Stimulated activated effector memory CD8-positive, alpha-beta T cell treated with anti-CD3 and anti-CD28 coated beads, Interleukin-12 subunit alpha, Interleukin-12 subunit beta, amount 100 ng/mL, for 72 hours (primary cell): ENCODE measurements at regions not wholly inside any gene's neighbourhood (a gene's known extent, or its start where the extent isn't known, plus 50 kb on each side); places are given as distances from the start of the nearest gene placed in this dataset.
"Not testable (repeated sequence)": the region's sequence is repeated elsewhere in the genome, so short reads cannot be mapped to it uniquely, and the experiment has no call there.

ENCODE experiments used
- ATAC-seq: fragments of 150-1000 bp; cut with Tn5 transposase; 2 replicates; pipeline ENCODE4 v1.10.0; 2021
- DNase-seq, 2 donors: peaks; one replicate each; pipeline ENCODE4 v3.0.0; 2021 to 2022; ENCODE audit warnings: low spot score in 2 of 2
- H3K27ac Mint-ChIP-seq: one replicate; pipeline ENCODE4 v1.8.0; 2022; ENCODE audit warnings: mild to moderate bottlenecking, mixed read lengths
- H3K36me3 Mint-ChIP-seq: one replicate; pipeline ENCODE4 v1.8.0; 2022; ENCODE audit warnings: mild to moderate bottlenecking, mixed read lengths
- H3K4me1 Mint-ChIP-seq: one replicate; pipeline ENCODE4 v1.8.0; 2022; ENCODE audit warnings: mixed read lengths
- H3K4me3 Mint-ChIP-seq: one replicate; pipeline ENCODE4 v1.8.0; 2022; ENCODE audit warnings: mild to moderate bottlenecking, mixed read lengths
- H3K9me3 Mint-ChIP-seq: one replicate; pipeline ENCODE4 v1.8.0; 2022; ENCODE audit warnings: mixed read lengths

DNA sequence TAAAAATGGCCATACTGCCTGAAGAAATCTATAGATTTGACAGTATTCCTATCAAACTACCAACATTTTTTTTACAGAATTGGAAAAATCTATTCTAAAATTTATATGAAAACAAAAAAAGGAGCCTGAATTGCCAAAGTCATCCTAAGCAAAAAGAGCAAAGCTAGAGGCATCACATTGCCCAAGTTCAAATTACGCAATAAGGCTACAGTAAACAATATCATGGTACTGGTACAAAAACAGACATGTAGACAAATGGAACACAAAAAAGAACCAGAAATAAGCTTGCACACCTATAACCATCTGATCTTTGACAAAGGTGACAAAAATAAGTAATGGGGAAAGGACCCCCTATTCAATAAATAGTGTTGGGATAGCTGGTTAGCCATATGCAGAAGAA, 50.2 kb upstream of the THSD7B start:
- no peak for DNase-seq
- no peak overlapping the region for H3K27ac Mint-ChIP-seq
- ATAC-seq, result no peak
- no peak overlapping the region for H3K4me3 Mint-ChIP-seq
- H3K4me1 Mint-ChIP-seq, result no peaks in the 10 kb centered on the region
- no peaks in the 10 kb centered on the region for H3K9me3 Mint-ChIP-seq
- H3K36me3 Mint-ChIP-seq, result no peaks in the 10 kb centered on the region

DNA sequence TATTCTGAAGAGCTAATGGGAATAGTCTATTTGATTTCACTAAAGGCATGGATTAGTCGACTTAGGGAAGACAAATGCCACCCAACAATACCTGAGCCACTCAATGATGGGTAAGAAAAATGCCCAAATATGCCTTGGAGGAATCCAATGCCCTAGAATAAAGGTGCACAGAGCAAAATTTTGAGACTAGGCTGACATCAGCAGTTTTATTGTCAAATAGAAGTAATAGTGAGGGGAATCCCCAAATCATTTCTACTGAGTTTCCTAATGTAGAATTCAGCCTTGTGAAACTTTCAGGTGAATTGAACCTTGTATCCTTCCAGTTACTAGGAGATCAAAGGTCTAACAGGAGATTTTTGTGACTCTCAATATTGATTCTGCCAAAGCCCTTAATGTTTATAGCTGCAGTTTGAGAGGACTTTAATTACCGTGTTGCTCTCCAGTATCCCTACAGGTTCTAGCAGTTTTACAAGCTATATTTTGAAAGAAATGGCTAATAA, 50.8 kb upstream of the THSD7B start:
- ATAC-seq (no peak), DNase-seq (no peak)
- Mint-ChIP-seq H3K4me1 (no peaks in the 10 kb centered on the region), H3K36me3 (no peaks in the 10 kb centered on the region), H3K4me3 (no peak overlapping the region), H3K9me3 (no peaks in the 10 kb centered on the region), H3K27ac (no peak overlapping the region)

DNA sequence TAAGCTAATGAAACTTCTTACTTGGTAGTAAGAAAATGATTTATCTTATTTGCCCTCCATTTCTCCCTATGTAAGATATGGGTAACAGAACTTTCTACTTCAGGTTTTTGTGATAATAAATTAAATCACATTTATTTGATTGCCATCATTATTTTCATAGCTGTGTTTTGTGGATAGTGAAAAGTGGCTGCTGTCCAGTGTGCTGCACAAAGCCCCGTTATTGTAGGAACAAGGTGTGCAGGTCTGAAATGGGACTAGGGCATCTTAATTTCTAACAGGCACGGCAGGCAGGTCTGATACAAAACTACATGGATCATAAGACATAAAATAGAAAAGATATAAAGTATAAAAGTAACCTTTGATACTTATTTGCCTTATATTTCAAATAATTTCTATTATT, 51.6 kb upstream of the THSD7B start:
- H3K36me3 Mint-ChIP-seq, result no peaks in the 10 kb centered on the region
- no peak overlapping the region for H3K27ac Mint-ChIP-seq
- no peak for DNase-seq
- no peaks in the 10 kb centered on the region for H3K4me1 Mint-ChIP-seq
- no peak overlapping the region for H3K4me3 Mint-ChIP-seq
- no peaks in the 10 kb centered on the region for H3K9me3 Mint-ChIP-seq
- ATAC-seq, result no peak

DNA sequence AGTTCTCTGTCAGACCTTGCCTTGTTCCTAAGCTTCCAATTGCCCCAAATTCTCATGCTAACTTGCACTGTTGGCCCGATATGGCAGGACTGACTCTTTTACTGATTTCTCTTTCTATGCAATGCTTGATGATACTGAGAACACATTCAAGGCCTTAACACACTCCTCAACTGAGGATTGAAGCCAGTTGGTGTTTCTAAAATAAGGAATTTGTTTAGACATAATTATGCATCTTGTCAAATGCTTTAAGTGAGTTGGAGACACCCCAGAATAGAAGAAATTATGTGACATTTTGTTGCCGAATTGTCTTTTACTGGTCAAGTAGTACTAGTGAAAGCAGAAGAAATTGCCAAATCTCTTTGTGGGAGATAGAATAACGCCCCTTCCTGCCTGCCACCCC, 60.0 kb upstream of the THSD7B start:
- no peaks in the 10 kb centered on the region for H3K36me3 Mint-ChIP-seq

DNA sequence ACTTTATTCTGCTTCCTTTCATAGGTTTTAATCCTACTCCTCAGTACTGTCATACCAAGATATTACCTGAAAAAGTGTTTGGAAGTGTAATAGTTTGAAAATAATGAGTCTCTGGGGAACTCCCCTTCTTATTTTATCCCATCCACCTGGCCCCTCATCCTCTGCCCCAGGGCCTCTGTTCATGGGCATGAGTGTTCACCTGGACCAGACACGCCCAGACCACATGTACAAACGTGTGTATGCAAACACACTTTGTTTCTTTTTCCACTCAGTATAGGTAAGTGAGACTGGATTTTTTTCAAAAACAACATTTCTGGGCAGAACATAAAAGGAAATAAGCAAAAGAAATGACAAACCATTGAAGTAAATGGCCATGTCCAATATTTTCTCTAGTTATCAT, 62.1 kb upstream of the THSD7B start:
- Mint-ChIP-seq H3K4me1 (no peaks in the 10 kb centered on the region), H3K27ac (no peak overlapping the region), H3K36me3 (no peaks in the 10 kb centered on the region), H3K9me3 (peaks cover 11% of the 10 kb centered on the region), H3K4me3 (no peak overlapping the region)
- ATAC-seq (no peak), DNase-seq (no peak)

More for the DNA sequence above, 60.0 kb upstream of the THSD7B start:
- DNase-seq (no peak), ATAC-seq (no peak)
- Mint-ChIP-seq H3K27ac (no peak overlapping the region), H3K4me1 (no peaks in the 10 kb centered on the region), H3K9me3 (peaks cover 11% of the 10 kb centered on the region), H3K4me3 (no peak overlapping the region)

DNA sequence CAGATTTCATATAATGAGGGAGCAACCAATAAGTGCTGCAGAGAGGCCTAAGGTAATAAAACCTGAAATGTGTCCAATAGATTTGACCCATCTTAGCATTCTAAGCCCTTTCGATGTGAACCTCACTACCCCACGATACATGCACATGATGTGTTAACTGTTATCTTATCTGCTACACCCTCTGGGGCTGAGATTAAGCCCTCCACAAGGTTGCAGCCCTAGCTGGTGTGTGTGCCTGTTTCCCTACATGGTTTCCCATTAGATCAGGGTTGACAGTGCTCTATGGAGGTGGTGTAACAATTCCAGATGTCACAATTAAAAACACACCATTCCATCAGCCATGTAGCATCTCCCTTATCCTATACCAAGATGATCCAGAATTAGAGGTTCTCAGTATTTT, 68.9 kb upstream of the THSD7B start:
- no peak for ATAC-seq
- no peak overlapping the region for H3K27ac Mint-ChIP-seq
- no peak overlapping the region for H3K4me3 Mint-ChIP-seq
- H3K4me1 Mint-ChIP-seq, result no peaks in the 10 kb centered on the region
- H3K36me3 Mint-ChIP-seq, result no peaks in the 10 kb centered on the region
- no peaks in the 10 kb centered on the region for H3K9me3 Mint-ChIP-seq
- DNase-seq, result no peak

DNA sequence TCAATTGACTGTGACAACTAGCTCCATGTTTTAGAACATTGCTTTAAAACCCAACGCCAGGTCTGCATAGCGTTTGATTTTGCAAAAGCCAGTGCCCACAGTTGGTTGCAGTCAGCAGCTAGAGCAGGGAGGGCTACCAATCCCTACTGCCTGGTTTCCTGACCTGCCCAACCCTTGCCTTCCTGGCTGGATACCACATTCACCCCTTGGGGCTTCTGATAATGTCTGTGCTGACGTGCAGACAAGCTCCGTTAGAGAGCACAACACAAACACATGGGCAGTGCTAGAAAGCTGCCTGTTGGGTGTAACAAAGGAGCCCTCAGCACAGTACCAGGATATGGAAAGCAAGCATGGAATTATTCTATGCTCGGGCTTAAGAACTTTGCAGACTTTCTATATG, 71.4 kb upstream of the THSD7B start:
- Mint-ChIP-seq H3K4me3 (no peak overlapping the region), H3K27ac (no peak overlapping the region), H3K36me3 (no peaks in the 10 kb centered on the region), H3K4me1 (no peaks in the 10 kb centered on the region), H3K9me3 (peaks cover 6% of the 10 kb centered on the region)
- DNase-seq (no peak), ATAC-seq (no peak)

DNA sequence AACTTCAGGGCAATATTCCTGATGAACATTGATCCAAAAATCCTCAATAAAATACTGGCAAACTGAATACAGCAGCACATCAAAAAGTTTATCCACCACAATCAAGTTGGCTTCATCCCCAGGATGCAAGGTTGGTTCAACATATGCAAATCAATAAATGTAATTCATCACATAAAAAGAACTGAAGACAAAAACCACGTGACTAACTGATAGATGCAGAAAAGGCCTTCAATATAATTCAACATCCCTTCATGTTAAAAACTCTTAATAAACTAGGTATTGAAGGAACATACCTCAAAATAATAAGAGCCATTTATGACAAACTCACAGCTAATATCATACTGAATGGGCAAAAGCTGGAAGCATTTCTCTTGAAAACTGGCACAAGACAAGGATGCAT, 85.3 kb upstream of the THSD7B start:
- not testable (repeated sequence) for H3K4me3 Mint-ChIP-seq

DNA sequence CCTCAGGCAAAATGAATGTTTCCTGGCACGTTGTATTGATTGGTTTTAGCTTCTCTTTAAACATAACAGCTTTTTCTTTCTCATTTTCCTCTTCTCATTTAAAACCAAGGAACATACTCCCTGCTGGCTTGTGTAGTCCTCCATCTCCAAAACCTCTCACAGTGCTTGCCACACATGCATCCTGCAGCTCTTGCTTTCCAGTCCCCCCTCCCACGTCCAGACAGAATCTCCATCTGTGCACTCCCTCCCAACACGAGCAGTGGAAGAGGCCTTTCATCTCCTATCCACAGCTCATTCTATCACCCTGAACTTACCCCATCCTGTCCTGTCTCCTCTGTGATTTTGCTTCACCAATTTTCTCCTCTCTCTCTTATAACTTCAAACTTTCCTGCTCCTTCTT, 99.6 kb upstream of the THSD7B start:
- no peaks in the 10 kb centered on the region for H3K9me3 Mint-ChIP-seq
- H3K4me3 Mint-ChIP-seq, result no peak overlapping the region

More for the DNA sequence above, 85.3 kb upstream of the THSD7B start:
- not testable (repeated sequence) for DNase-seq, H3K36me3 Mint-ChIP-seq, ATAC-seq, H3K27ac Mint-ChIP-seq, H3K4me1 Mint-ChIP-seq, H3K9me3 Mint-ChIP-seq

DNA sequence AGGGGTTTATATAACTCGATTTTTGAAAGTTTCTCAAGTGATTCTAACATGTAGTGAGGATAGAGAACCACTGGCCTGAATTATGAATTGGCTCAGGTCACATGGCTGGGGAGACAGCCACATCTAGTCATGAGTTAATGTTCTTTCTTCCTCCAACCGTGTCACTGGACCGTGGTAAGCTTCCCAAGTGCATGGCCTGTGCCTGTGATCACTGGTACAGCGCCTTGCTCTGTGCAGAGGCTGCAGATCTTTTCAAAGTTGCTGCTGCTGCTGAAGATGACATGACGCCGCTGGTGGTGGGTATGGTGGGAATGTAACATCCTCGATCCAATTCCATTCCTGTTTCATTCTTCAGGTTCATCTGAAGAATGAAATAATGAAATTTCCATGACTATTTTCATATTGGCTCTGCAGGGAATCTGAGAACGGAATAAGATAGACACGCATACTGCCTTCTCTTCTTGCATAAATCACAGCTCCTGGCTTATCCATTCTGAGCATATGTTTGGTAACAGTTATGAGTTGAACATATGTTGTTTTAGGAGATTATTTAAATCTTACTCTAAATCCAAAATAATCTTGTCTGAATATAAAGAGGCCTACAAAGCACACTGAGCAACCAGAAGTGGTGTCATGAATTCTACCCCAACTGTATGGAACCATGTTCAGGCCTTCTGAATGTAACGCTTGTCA, 100.5 kb upstream of the THSD7B start:
- ATAC-seq (no peak), DNase-seq (no peak)
- H3K9me3 Mint-ChIP-seq, result no peaks in the 10 kb centered on the region
- no peaks in the 10 kb centered on the region for H3K36me3 Mint-ChIP-seq
- no peaks in the 10 kb centered on the region for H3K4me1 Mint-ChIP-seq
- H3K27ac Mint-ChIP-seq, result no peak overlapping the region
- no peak overlapping the region for H3K4me3 Mint-ChIP-seq

More for the DNA sequence above, 99.6 kb upstream of the THSD7B start:
- ATAC-seq (no peak), DNase-seq (no peak)
- Mint-ChIP-seq H3K27ac (no peak overlapping the region), H3K4me1 (no peaks in the 10 kb centered on the region), H3K36me3 (no peaks in the 10 kb centered on the region)

DNA sequence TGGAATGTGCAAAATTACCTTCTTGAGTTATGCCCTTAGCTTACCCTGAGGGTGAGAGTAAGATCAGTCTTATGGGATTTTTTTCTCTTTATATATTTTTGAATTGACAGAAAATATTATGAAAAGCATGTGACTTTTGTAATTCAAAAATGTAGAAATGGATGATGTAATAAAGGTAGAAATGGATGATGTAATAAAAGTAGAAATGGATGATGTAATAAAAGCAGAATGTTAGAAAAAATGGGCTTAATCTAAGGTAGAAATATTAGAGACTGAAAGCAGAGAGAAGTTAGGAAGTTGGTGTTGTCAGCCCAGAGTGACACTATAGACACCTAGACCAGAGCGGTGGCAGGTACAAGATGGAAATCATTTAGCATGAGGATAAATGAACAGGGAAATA, 107.1 kb upstream of the THSD7B start:
- ATAC-seq (no peak), DNase-seq (no peak)
- H3K9me3 Mint-ChIP-seq, result no peaks in the 10 kb centered on the region
- H3K4me3 Mint-ChIP-seq, result no peak overlapping the region
- no peaks in the 10 kb centered on the region for H3K36me3 Mint-ChIP-seq
- H3K27ac Mint-ChIP-seq, result no peak overlapping the region
- H3K4me1 Mint-ChIP-seq, result no peaks in the 10 kb centered on the region

DNA sequence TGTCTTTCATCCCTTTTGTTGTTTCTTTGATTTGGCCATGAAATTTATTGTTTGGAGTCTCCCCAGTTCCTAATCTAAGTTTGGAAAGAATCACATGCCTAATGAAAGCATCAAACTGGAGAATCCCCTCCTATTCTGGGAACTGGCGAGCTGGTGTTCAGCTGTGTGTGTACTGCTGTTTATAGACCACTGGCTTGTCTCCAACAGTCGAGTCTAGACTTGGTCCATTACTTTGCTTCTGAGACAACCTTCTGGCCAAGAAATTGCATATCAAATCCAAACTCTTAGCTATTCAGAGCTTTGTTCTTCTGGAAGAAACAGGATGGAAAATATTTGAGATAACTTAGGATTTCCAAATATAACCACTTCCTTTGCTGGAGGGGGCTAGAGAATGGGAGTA, 111.5 kb upstream of the THSD7B start:
- no peak overlapping the region for H3K27ac Mint-ChIP-seq
- H3K36me3 Mint-ChIP-seq, result no peaks in the 10 kb centered on the region
- DNase-seq (no peak), ATAC-seq (no peak)
- no peak overlapping the region for H3K4me3 Mint-ChIP-seq
- no peaks in the 10 kb centered on the region for H3K9me3 Mint-ChIP-seq
- H3K4me1 Mint-ChIP-seq, result no peaks in the 10 kb centered on the region

DNA sequence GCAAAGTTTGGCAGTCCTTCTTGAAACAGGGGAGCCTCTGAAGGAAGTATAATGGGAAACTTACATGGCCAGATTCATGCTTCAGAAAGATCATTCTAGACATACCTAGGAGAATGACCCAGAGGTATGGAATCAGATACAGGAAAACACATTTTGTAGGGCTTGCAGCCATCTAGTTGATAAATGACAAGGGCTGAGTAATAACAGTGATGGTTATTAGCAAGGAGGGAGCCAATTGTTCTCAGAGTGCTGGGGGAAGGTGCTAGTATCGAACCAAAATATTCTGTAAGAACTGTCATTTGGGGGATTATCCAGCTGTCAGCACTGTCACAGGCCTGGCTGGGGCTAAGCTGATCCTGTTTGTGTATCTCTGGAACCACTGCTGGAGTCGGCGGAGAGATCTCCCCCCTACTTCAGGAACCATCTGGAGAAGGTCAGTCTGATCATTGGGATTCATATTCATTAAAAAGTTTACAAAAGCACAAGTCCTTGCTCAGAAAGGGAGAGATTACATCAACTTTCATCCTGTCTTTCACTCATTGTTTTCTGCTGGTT, 113.8 kb upstream of the THSD7B start:
- H3K9me3 Mint-ChIP-seq, result no peaks in the 10 kb centered on the region
- H3K4me3 Mint-ChIP-seq, result no peak overlapping the region
- DNase-seq, result no peak
- no peak for ATAC-seq
- H3K36me3 Mint-ChIP-seq, result no peaks in the 10 kb centered on the region
- H3K27ac Mint-ChIP-seq, result no peak overlapping the region
- no peaks in the 10 kb centered on the region for H3K4me1 Mint-ChIP-seq

DNA sequence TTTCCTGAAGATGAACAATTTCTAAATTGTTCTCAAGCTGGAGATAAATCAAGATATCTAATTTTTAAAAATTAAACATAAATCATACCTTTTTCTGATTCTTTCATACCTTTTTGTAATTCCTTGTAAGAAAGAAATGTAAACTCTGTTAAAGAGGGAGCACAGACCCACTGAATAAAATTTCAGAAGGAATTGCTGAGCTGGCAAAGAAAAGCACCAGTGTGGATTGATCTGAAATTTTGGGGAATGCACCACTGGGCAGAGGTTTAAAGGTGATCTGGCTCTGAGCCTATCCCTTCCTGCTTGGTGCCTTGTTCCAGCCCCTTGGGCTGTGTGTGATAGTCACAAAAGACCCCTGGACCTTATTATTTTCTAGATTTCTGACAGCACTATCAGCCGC, 118.3 kb upstream of the THSD7B start:
- no peak for DNase-seq
- Mint-ChIP-seq H3K4me3 (no peak overlapping the region), H3K4me1 (no peaks in the 10 kb centered on the region), H3K36me3 (no peaks in the 10 kb centered on the region), H3K9me3 (no peaks in the 10 kb centered on the region), H3K27ac (no peak overlapping the region)
- no peak for ATAC-seq

DNA sequence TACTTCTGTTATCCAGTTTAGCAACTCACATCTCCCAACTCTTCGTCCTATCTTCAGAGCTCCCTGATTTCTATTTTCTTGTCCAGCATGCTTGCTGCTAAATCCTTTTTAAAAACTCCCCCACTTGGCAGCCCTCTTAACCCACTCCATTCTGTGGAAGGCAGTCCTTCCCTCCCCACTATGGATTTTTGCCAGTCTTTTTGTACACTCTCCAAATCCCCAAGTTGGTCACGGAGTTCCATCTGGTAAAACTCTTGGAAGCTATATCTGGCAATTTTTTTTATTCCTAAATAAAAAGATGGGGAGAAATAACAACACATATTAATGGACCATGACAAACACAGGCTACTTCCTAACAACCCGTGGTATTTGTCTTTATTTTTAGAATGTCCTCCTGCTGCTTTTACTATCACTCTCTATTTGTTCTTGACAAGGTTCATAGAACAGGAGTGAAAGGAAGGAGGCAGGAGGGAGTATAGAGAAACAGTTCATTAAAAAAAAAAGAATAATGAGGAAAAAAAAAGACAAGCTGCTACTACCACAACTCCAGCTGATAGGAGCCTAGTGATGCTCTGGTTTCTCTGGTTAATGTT, 120.0 kb upstream of the THSD7B start:
- no peaks in the 10 kb centered on the region for H3K4me1 Mint-ChIP-seq
- H3K36me3 Mint-ChIP-seq, result no peaks in the 10 kb centered on the region
- no peak overlapping the region for H3K4me3 Mint-ChIP-seq
- H3K9me3 Mint-ChIP-seq, result no peaks in the 10 kb centered on the region
- no peak overlapping the region for H3K27ac Mint-ChIP-seq
- ATAC-seq (no peak), DNase-seq (no peak)

DNA sequence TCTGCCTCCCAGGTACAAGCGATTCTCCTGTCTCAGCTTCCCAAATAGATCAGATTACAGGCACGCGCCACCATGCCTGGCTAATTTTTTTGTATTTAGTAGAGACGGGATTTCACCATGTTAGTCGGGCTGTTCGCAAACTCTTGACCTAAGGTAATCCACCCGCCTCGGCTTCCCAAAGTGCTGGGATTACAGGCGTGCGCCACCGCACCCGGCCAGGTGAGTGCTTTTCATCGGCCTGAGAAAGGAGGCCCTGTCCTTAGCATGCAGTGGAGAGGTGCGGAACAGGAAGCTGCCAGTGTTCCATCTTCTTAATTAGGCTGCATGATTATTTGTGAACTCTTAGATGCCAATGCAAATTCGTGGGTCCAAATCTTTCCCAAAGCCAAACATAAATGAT, 125.7 kb upstream of the THSD7B start:
- H3K9me3 Mint-ChIP-seq, result no peaks in the 10 kb centered on the region
- no peak overlapping the region for H3K4me3 Mint-ChIP-seq
- ATAC-seq (no peak), DNase-seq (no peak)
- no peaks in the 10 kb centered on the region for H3K4me1 Mint-ChIP-seq
- H3K36me3 Mint-ChIP-seq, result no peaks in the 10 kb centered on the region
- H3K27ac Mint-ChIP-seq, result no peak overlapping the region
